ENCODE measurements at regions not wholly inside any gene's neighbourhood (a gene's known extent, or its start where the extent isn't known, plus 50 kb on each side); places are given as distances from the start of the nearest gene placed in this dataset.
"Not testable (repeated sequence)": the region's sequence is repeated elsewhere in the genome, so short reads cannot be mapped to it uniquely, and the experiment has no call there.

- no peak overlapping the region for H3K4me3 ChIP-seq (ENCODE audit: low read depth, low read length)
- no peak overlapping the region for H3K9ac ChIP-seq (ENCODE audit: low read length)
- H3K4me1 ChIP-seq (ENCODE audit: control insufficient read depth, insufficient read depth, low read length) = no peaks in the 10 kb centered on the region
Observed at GRCh38 chr3:24545887-24546286, 51.2 kb upstream of the THRB start.

DNA sequence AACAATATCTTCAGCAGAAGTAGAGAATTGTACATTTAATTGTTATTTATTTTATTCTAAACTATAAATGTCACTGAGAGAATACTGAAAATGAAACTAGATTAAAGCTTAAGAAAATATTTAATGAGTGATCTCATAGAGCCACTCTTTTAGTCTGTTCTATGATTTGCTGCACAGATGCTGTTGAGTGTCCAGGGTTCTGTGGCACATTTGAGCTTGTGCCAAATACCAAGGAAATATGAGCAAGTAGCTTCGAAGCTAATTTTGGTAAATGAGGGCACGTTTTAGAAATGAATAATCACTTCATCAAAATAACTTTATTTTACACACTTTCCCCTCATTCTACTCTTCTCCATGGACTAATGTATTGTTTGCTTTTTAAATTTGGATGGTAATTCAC, 53.6 kb upstream of the THRB start:
- no peak overlapping the region for H3K4me3 ChIP-seq (ENCODE audit: low read depth, low read length)
- no peaks in the 10 kb centered on the region for H3K4me1 ChIP-seq (ENCODE audit: control insufficient read depth, insufficient read depth, low read length)
- H3K9ac ChIP-seq (ENCODE audit: low read length) = no peak overlapping the region
- H3K9me3 ChIP-seq (ENCODE audit: control insufficient read depth, insufficient read depth, low read depth, low read length) = no peaks in the 10 kb centered on the region
- no peaks in the 10 kb centered on the region for H3K27me3 ChIP-seq (ENCODE audit: control insufficient read depth, insufficient read depth, low read length)
- H3K36me3 ChIP-seq (ENCODE audit: control insufficient read depth, insufficient read depth, low read length) = no peaks in the 10 kb centered on the region
- H3K27ac ChIP-seq (ENCODE audit: low read depth, low read length) = no peak overlapping the region

More at GRCh38 chr3:24545887-24546286, 51.2 kb upstream of the THRB start:
- H3K27ac ChIP-seq (ENCODE audit: low read depth, low read length) = no peak overlapping the region
- no peaks in the 10 kb centered on the region for H3K27me3 ChIP-seq (ENCODE audit: control insufficient read depth, insufficient read depth, low read length)
- no peaks in the 10 kb centered on the region for H3K36me3 ChIP-seq (ENCODE audit: control insufficient read depth, insufficient read depth, low read length)
- no peaks in the 10 kb centered on the region for H3K9me3 ChIP-seq (ENCODE audit: control insufficient read depth, insufficient read depth, low read depth, low read length)

- Histone ChIP-seq H3K4me3 (ENCODE audit: low read depth, low read length) (no peak overlapping the region), H3K27me3 (ENCODE audit: control insufficient read depth, insufficient read depth, low read length) (no peaks in the 10 kb centered on the region), H3K36me3 (ENCODE audit: control insufficient read depth, insufficient read depth, low read length) (no peaks in the 10 kb centered on the region), H3K27ac (ENCODE audit: low read depth, low read length) (no peak overlapping the region), H3K9me3 (ENCODE audit: control insufficient read depth, insufficient read depth, low read depth, low read length) (no peaks in the 10 kb centered on the region), H3K4me1 (ENCODE audit: control insufficient read depth, insufficient read depth, low read length) (no peaks in the 10 kb centered on the region), H3K9ac (ENCODE audit: low read length) (no peak overlapping the region)
Observed at GRCh38 chr3:24550588-24550987, 55.9 kb upstream of the THRB start.

- H3K36me3 ChIP-seq (ENCODE audit: control insufficient read depth, insufficient read depth, low read length) = no peaks in the 10 kb centered on the region
- H3K27ac ChIP-seq (ENCODE audit: low read depth, low read length) = no peak overlapping the region
- no peaks in the 10 kb centered on the region for H3K4me1 ChIP-seq (ENCODE audit: control insufficient read depth, insufficient read depth, low read length)
- H3K9me3 ChIP-seq (ENCODE audit: control insufficient read depth, insufficient read depth, low read depth, low read length) = no peaks in the 10 kb centered on the region
- H3K27me3 ChIP-seq (ENCODE audit: control insufficient read depth, insufficient read depth, low read length) = no peaks in the 10 kb centered on the region
- H3K4me3 ChIP-seq (ENCODE audit: low read depth, low read length) = no peak overlapping the region
- no peak overlapping the region for H3K9ac ChIP-seq (ENCODE audit: low read length)
Observed at GRCh38 chr3:24551626-24552025, 57.0 kb upstream of the THRB start.

GRCh38 chr3:24562895-24563294, 68.2 kb upstream of the THRB start:
- 0 out of 2 replicates have a peak, but pooled peaks cover 4% of the 10 kb centered on the region for H3K4me1 ChIP-seq (ENCODE audit: control insufficient read depth, insufficient read depth, low read length)
- H3K4me3 ChIP-seq (ENCODE audit: low read depth, low read length) = no peak overlapping the region
- H3K9ac ChIP-seq (ENCODE audit: low read length) = no peak overlapping the region
- H3K27ac ChIP-seq (ENCODE audit: low read depth, low read length) = no peak overlapping the region
- no peaks in the 10 kb centered on the region for H3K27me3 ChIP-seq (ENCODE audit: control insufficient read depth, insufficient read depth, low read length)
- H3K9me3 ChIP-seq (ENCODE audit: control insufficient read depth, insufficient read depth, low read depth, low read length) = no peaks in the 10 kb centered on the region
- H3K36me3 ChIP-seq (ENCODE audit: control insufficient read depth, insufficient read depth, low read length) = no peaks in the 10 kb centered on the region

- Histone ChIP-seq H3K9ac (ENCODE audit: low read length) (no peak overlapping the region), H3K27me3 (ENCODE audit: control insufficient read depth, insufficient read depth, low read length) (no peaks in the 10 kb centered on the region), H3K9me3 (ENCODE audit: control insufficient read depth, insufficient read depth, low read depth, low read length) (no peaks in the 10 kb centered on the region), H3K4me3 (ENCODE audit: low read depth, low read length) (no peak overlapping the region), H3K4me1 (ENCODE audit: control insufficient read depth, insufficient read depth, low read length) (0 out of 2 replicates have a peak, but pooled peaks cover 2% of the 10 kb centered on the region), H3K36me3 (ENCODE audit: control insufficient read depth, insufficient read depth, low read length) (no peaks in the 10 kb centered on the region), H3K27ac (ENCODE audit: low read depth, low read length) (no peak overlapping the region)
Observed at GRCh38 chr3:24565053-24565452, 70.4 kb upstream of the THRB start.

- no peak overlapping the region for H3K4me3 ChIP-seq (ENCODE audit: low read depth, low read length)
- H3K9me3 ChIP-seq (ENCODE audit: control insufficient read depth, insufficient read depth, low read depth, low read length) = no peaks in the 10 kb centered on the region
- no peak overlapping the region for H3K9ac ChIP-seq (ENCODE audit: low read length)
- no peaks in the 10 kb centered on the region for H3K4me1 ChIP-seq (ENCODE audit: control insufficient read depth, insufficient read depth, low read length)
- no peak overlapping the region for H3K27ac ChIP-seq (ENCODE audit: low read depth, low read length)
- no peaks in the 10 kb centered on the region for H3K27me3 ChIP-seq (ENCODE audit: control insufficient read depth, insufficient read depth, low read length)
- H3K36me3 ChIP-seq (ENCODE audit: control insufficient read depth, insufficient read depth, low read length) = no peaks in the 10 kb centered on the region
Observed at GRCh38 chr3:24565656-24566055, 71.0 kb upstream of the THRB start.

DNA sequence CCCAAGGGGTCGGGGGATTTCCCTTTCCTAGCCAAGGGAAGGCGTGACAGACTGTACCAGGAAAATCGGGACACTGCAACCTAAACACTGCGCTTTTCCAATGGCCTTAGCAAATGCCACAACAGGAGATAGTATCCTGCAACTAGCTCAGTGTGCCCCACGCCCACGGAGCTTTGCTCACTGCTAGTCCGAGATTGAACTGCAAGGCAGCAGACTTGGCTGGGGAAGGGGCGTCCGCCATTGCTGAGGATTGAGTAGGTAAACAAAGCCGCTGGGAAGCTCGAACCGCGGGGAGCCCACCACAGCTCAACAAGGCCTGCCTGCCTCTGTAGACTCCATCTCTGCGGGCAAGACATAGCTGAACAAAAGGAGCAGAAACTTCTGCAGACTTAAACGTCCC, 72.3 kb upstream of the THRB start:
- Histone ChIP-seq H3K27ac (ENCODE audit: low read depth, low read length) (no peak overlapping the region), H3K36me3 (ENCODE audit: control insufficient read depth, insufficient read depth, low read length) (no peaks in the 10 kb centered on the region), H3K4me3 (ENCODE audit: low read depth, low read length) (no peak overlapping the region), H3K9ac (ENCODE audit: low read length) (no peak overlapping the region), H3K9me3 (ENCODE audit: control insufficient read depth, insufficient read depth, low read depth, low read length) (0 out of 2 replicates have a peak, but pooled peaks cover under 1% of the 10 kb centered on the region), H3K27me3 (ENCODE audit: control insufficient read depth, insufficient read depth, low read length) (no peaks in the 10 kb centered on the region), H3K4me1 (ENCODE audit: control insufficient read depth, insufficient read depth, low read length) (no peaks in the 10 kb centered on the region)

- H3K4me3 ChIP-seq (ENCODE audit: low read depth, low read length) = not testable (repeated sequence)
Observed at GRCh38 chr3:24572409-24572808, 77.8 kb upstream of the THRB start.

DNA sequence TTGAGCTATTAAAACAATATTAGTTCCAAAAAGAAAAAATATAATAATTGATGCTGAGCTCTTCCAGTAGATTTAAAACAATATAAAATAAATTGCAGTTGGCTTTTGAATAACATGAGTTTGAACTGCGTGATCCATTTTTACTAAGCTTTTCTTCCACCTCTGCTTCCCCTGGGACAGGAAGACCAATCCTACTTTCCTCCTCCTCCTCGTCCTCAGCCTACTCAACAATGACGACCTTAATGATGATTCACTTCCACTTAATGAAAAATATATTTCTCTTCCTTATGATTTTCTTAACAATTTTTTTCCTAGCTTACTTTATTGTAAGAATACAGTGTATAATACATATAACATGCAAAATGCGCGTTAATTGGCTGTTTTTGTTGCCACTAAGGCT, 78.9 kb upstream of the THRB start:
- H3K9me3 ChIP-seq (ENCODE audit: control insufficient read depth, insufficient read depth, low read depth, low read length) = 0 out of 2 replicates have a peak, but pooled peaks cover 2% of the 10 kb centered on the region
- H3K27me3 ChIP-seq (ENCODE audit: control insufficient read depth, insufficient read depth, low read length) = no peaks in the 10 kb centered on the region
- H3K4me3 ChIP-seq (ENCODE audit: low read depth, low read length) = no peak overlapping the region
- no peak overlapping the region for H3K27ac ChIP-seq (ENCODE audit: low read depth, low read length)
- H3K9ac ChIP-seq (ENCODE audit: low read length) = no peak overlapping the region
- H3K4me1 ChIP-seq (ENCODE audit: control insufficient read depth, insufficient read depth, low read length) = no peaks in the 10 kb centered on the region
- H3K36me3 ChIP-seq (ENCODE audit: control insufficient read depth, insufficient read depth, low read length) = no peaks in the 10 kb centered on the region

More at GRCh38 chr3:24572409-24572808, 77.8 kb upstream of the THRB start:
- H3K9me3 ChIP-seq (ENCODE audit: control insufficient read depth, insufficient read depth, low read depth, low read length); H3K27me3 ChIP-seq (ENCODE audit: control insufficient read depth, insufficient read depth, low read length); H3K9ac ChIP-seq (ENCODE audit: low read length); H3K4me1 ChIP-seq (ENCODE audit: control insufficient read depth, insufficient read depth, low read length); H3K27ac ChIP-seq (ENCODE audit: low read depth, low read length); H3K36me3 ChIP-seq (ENCODE audit: control insufficient read depth, insufficient read depth, low read length): not testable (repeated sequence)

DNA sequence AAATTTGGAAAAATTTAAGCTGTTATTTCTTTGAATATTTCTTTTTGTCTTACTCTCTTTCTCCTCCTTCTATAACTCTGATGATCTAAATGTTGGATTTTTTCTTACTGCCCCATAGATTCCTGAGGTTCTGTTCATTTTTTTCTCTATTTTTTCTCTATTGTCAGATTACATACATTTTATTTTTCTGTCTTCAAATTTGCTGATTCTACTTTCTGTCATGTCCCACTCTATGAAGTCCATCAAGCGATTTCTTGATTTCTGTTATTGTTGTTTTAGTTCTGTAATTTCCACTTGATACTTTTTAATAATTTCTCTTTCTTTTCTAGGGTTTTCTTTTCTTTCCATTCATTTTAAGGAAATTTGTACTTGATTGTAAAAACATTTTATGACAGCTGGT, 83.7 kb upstream of the THRB start:
- H3K4me1 ChIP-seq (ENCODE audit: control insufficient read depth, insufficient read depth, low read length) = 0 out of 2 replicates have a peak, but pooled peaks cover 6% of the 10 kb centered on the region
- H3K9me3 ChIP-seq (ENCODE audit: control insufficient read depth, insufficient read depth, low read depth, low read length) = no peaks in the 10 kb centered on the region
- H3K27me3 ChIP-seq (ENCODE audit: control insufficient read depth, insufficient read depth, low read length) = no peaks in the 10 kb centered on the region
- no peak overlapping the region for H3K9ac ChIP-seq (ENCODE audit: low read length)
- no peak overlapping the region for H3K27ac ChIP-seq (ENCODE audit: low read depth, low read length)
- H3K4me3 ChIP-seq (ENCODE audit: low read depth, low read length) = no peak overlapping the region
- H3K36me3 ChIP-seq (ENCODE audit: control insufficient read depth, insufficient read depth, low read length) = no peaks in the 10 kb centered on the region

DNA sequence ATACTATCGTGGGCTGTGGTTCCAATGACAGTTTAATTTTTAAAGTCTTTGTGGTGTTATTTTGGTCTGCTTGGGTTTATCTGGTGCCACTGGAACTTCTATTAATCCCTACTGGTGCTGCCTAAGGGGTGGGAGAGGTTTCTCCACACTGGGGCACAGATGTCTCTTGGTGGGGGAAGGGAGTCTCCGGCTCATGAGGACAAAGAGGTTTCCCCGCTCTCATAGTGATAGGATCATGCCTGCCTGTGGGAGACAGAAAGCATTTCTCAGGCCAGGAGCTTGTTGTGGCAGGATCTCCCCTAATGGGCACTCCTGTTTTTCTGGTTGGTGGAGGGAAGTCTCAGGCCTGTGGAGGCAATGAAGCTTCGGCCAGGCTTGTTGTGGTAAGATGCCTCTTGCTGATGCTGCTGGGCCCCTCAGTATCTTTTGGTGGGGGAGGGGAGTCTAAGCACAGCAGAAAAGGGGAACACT, 84.3 kb upstream of the THRB start:
- Histone ChIP-seq H3K27ac (ENCODE audit: low read depth, low read length) (no peak overlapping the region), H3K27me3 (ENCODE audit: control insufficient read depth, insufficient read depth, low read length) (no peaks in the 10 kb centered on the region), H3K4me3 (ENCODE audit: low read depth, low read length) (no peak overlapping the region), H3K4me1 (ENCODE audit: control insufficient read depth, insufficient read depth, low read length) (0 out of 2 replicates have a peak, but pooled peaks cover 6% of the 10 kb centered on the region), H3K9me3 (ENCODE audit: control insufficient read depth, insufficient read depth, low read depth, low read length) (no peaks in the 10 kb centered on the region), H3K9ac (ENCODE audit: low read length) (no peak overlapping the region), H3K36me3 (ENCODE audit: control insufficient read depth, insufficient read depth, low read length) (no peaks in the 10 kb centered on the region)

All from HUES6 (cell line).